Neural cell (in vitro differentiated cells): ENCODE measurements at regions not wholly inside any gene's neighbourhood (a gene's known extent, or its start where the extent isn't known, plus 50 kb on each side); places are given as distances from the start of the nearest gene placed in this dataset.

ENCODE experiments used
- H2AFZ ChIP-seq: fragments of 200-600, 300-800 bp; sonication (generic), shearing (Covaris generic); 2 replicates; pipeline ENCODE4 v1.6.0; 2014; ENCODE audit warnings: low read depth, mild to moderate bottlenecking, antibody characterized with exemption, low read length, moderate library complexity
- H3F3A ChIP-seq: fragments of 200-600 bp; shearing (Covaris generic); 2 replicates; pipeline ENCODE4 v1.6.1; 2016; ENCODE audit warnings: mild to moderate bottlenecking, moderate library complexity, mixed read lengths, antibody characterized with exemption, low read length; ENCODE audit not compliant: insufficient read depth, poor library complexity, severe bottlenecking
- H3K27ac ChIP-seq: fragments of 200-600, 300-800 bp; sonication (generic), shearing (Covaris generic); 2 replicates; pipeline ENCODE4 v1.5.1; 2014; ENCODE audit warnings: mild to moderate bottlenecking, low read length, moderate library complexity
- H3K27me3 ChIP-seq: fragments of 300-800, 200-600 bp; sonication (generic), shearing (Covaris generic); 2 replicates; pipeline ENCODE4 v1.6.0; 2014; ENCODE audit warnings: mild to moderate bottlenecking, low read depth, low read length, moderate library complexity; ENCODE audit not compliant: insufficient read depth
- H3K36me3 ChIP-seq: fragments of 300-800, 200-600 bp; sonication (generic), shearing (Covaris generic); 2 replicates; pipeline ENCODE4 v1.5.1; 2014; ENCODE audit warnings: mild to moderate bottlenecking, antibody characterized with exemption, low read length, moderate library complexity; ENCODE audit not compliant: insufficient read depth
- H3K4me2 ChIP-seq: fragments of 300-800, 200-600 bp; sonication (generic), shearing (Covaris generic); 2 replicates; pipeline ENCODE4 v1.6.0; 2014; ENCODE audit warnings: mild to moderate bottlenecking, low read length
- H3K4me3 ChIP-seq: fragments of 300-800, 200-600 bp; sonication (generic), shearing (Covaris generic); 2 replicates; pipeline ENCODE4 v1.5.1; 2014; ENCODE audit warnings: mild to moderate bottlenecking, low read length, moderate library complexity
- H3K79me2 ChIP-seq: fragments of 200-600 bp; shearing (Covaris generic); replicated peaks from 2 replicates; pipeline ENCODE4 v1.6.0; 2014; ENCODE audit warnings: mild to moderate bottlenecking, low read length, moderate library complexity; ENCODE audit not compliant: insufficient read depth
- H3K9ac ChIP-seq: fragments of 300-800, 200-600 bp; sonication (generic), shearing (Covaris generic); 2 replicates; pipeline ENCODE4 v1.6.1; 2016; ENCODE audit warnings: mild to moderate bottlenecking, low read length, mixed read lengths
- H3K9me2 ChIP-seq: fragments of 200-600 bp; shearing (Covaris generic); 2 replicates; pipeline ENCODE4 v1.6.1; 2016; ENCODE audit warnings: mild to moderate bottlenecking, low read length, mixed read lengths; ENCODE audit not compliant: insufficient read depth
- H3K9me3 ChIP-seq: fragments of 200-600, 300-800 bp; sonication (generic), shearing (Covaris generic); 2 replicates; pipeline ENCODE4 v1.6.1; 2016; ENCODE audit warnings: mild to moderate bottlenecking, mixed run types, low read length, moderate library complexity, mixed read lengths
- H4K20me1 ChIP-seq: fragments of 200-600 bp; shearing (Covaris generic); 2 replicates; pipeline ENCODE4 v1.6.1; 2016; ENCODE audit warnings: mild to moderate bottlenecking, mixed run types; ENCODE audit not compliant: insufficient read depth
- EP300 ChIP-seq: fragments of 450-650 bp; conservative IDR thresholded peaks from 2 replicates; pipeline ENCODE4 v1.6.1; 2014; ENCODE audit warnings: antibody characterized with exemption, mild to moderate bottlenecking, moderate library complexity; ENCODE audit not compliant: poor library complexity, severe bottlenecking
- EZH2 ChIP-seq: fragments of 200-600, 300-800 bp; shearing (Covaris generic), sonication (generic); IDR thresholded peaks from 2 replicates; pipeline ENCODE4 v1.6.1; 2014; ENCODE audit warnings: antibody characterized with exemption, low read length, borderline replicate concordance, mild to moderate bottlenecking; ENCODE audit not compliant: insufficient read depth, poor library complexity, severe bottlenecking
- MXI1 ChIP-seq: fragments of 450-650 bp; conservative IDR thresholded peaks from 2 replicates; pipeline ENCODE4 v1.6.1; 2014; ENCODE audit warnings: antibody characterized with exemption, mild to moderate bottlenecking; ENCODE audit not compliant: poor library complexity, severe bottlenecking
- POLR2AphosphoS5 ChIP-seq: IDR thresholded peaks from 2 replicates; pipeline ENCODE4 v1.6.1; 2012
- RAD21 ChIP-seq: fragments of 450-650 bp; conservative IDR thresholded peaks from 2 replicates; pipeline ENCODE4 v1.6.1; 2014; ENCODE audit warnings: antibody characterized with exemption, mild to moderate bottlenecking, moderate library complexity
- SMC3 ChIP-seq: fragments of 450-650 bp; conservative IDR thresholded peaks from 2 replicates; pipeline ENCODE4 v1.6.1; 2014; ENCODE audit warnings: antibody characterized with exemption, mild to moderate bottlenecking, moderate library complexity; ENCODE audit not compliant: poor library complexity
- TAF1 ChIP-seq: IDR thresholded peaks from 2 replicates; pipeline ENCODE4 v1.6.1; 2012; ENCODE audit warnings: low read depth
- TF ChIP-seq, protein P1 (sequence below): IDR thresholded peaks from 2 replicates; pipeline ENCODE4 v1.6.1; 2012; ENCODE audit warnings: borderline replicate concordance
- TF ChIP-seq, protein P2 (sequence below): fragments of 450-650 bp; IDR thresholded peaks from 2 replicates; pipeline ENCODE4 v1.5.1; 2014; ENCODE audit warnings: antibody characterized with exemption, mild to moderate bottlenecking, moderate library complexity; ENCODE audit not compliant: poor library complexity, severe bottlenecking

DNA sequence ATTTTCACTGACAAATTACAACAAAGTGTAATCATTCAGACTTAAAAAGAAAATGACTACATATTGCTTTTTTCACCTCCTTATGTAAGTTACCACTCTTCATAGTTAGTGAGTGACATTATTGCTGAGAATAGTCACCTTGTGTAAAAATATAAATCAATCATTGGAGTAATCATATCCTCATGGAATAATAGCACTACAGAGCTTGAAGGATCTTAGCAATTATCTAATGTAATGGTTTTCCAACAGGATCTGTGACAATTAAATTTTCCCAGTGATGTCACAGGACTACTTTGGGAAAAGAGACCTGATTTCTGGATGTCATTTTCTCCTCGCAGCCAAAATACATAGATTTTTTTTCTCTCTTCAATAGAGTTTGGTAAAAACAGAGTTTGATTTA lies 833.0 kb upstream of the PCDH9 start:
- Histone ChIP-seq H3K9me2 (no peaks in the 10 kb centered on the region), H2AFZ (no peak overlapping the region), H3K27ac (no peak overlapping the region), H3K4me2 (no peak overlapping the region), H4K20me1 (no peaks in the 10 kb centered on the region), H3K9me3 (no peaks in the 10 kb centered on the region), H3K4me3 (no peak overlapping the region), H3K36me3 (no peaks in the 10 kb centered on the region), H3K9ac (no peak overlapping the region), H3K27me3 (no peaks in the 10 kb centered on the region), H3K79me2 (no peaks in the 10 kb centered on the region), H3F3A (no peaks in the 10 kb centered on the region)
- TF ChIP-seq EZH2 (no peak), RAD21 (no peak), TAF1 (no peak), SMC3 (no peak), EP300 (peak; percentile 78), MXI1 (no peak), POLR2AphosphoS5 (peak; percentile 58)
- TF ChIP-seq, protein P1, sequence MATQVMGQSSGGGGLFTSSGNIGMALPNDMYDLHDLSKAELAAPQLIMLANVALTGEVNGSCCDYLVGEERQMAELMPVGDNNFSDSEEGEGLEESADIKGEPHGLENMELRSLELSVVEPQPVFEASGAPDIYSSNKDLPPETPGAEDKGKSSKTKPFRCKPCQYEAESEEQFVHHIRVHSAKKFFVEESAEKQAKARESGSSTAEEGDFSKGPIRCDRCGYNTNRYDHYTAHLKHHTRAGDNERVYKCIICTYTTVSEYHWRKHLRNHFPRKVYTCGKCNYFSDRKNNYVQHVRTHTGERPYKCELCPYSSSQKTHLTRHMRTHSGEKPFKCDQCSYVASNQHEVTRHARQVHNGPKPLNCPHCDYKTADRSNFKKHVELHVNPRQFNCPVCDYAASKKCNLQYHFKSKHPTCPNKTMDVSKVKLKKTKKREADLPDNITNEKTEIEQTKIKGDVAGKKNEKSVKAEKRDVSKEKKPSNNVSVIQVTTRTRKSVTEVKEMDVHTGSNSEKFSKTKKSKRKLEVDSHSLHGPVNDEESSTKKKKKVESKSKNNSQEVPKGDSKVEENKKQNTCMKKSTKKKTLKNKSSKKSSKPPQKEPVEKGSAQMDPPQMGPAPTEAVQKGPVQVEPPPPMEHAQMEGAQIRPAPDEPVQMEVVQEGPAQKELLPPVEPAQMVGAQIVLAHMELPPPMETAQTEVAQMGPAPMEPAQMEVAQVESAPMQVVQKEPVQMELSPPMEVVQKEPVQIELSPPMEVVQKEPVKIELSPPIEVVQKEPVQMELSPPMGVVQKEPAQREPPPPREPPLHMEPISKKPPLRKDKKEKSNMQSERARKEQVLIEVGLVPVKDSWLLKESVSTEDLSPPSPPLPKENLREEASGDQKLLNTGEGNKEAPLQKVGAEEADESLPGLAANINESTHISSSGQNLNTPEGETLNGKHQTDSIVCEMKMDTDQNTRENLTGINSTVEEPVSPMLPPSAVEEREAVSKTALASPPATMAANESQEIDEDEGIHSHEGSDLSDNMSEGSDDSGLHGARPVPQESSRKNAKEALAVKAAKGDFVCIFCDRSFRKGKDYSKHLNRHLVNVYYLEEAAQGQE, result peak; percentile 99
- TF ChIP-seq, protein P2, sequence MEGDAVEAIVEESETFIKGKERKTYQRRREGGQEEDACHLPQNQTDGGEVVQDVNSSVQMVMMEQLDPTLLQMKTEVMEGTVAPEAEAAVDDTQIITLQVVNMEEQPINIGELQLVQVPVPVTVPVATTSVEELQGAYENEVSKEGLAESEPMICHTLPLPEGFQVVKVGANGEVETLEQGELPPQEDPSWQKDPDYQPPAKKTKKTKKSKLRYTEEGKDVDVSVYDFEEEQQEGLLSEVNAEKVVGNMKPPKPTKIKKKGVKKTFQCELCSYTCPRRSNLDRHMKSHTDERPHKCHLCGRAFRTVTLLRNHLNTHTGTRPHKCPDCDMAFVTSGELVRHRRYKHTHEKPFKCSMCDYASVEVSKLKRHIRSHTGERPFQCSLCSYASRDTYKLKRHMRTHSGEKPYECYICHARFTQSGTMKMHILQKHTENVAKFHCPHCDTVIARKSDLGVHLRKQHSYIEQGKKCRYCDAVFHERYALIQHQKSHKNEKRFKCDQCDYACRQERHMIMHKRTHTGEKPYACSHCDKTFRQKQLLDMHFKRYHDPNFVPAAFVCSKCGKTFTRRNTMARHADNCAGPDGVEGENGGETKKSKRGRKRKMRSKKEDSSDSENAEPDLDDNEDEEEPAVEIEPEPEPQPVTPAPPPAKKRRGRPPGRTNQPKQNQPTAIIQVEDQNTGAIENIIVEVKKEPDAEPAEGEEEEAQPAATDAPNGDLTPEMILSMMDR, result no peak

DNA sequence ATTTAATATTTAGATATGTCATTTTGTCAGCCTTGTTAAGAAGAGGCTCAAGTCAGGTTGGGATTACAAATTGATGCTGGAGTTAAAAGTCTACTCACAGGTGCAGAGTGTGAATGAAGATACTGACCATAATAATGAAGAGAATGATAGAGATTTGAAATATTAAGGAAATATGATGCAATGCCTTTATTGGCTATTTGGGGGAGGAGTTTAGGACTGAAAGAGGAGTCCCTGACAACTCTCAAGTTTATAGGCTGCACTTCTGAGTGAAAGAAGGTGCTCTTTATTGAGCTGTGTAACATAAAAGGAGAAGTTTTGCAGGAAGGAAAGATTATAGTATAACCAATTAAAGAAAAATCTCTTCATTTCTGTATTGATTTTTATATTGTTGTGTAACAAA lies 827.7 kb upstream of the PCDH9 start:
- Histone ChIP-seq H2AFZ (no peak overlapping the region), H3K27ac (no peak overlapping the region), H3K79me2 (no peaks in the 10 kb centered on the region), H3K36me3 (no peaks in the 10 kb centered on the region), H3F3A (no peaks in the 10 kb centered on the region), H3K27me3 (no peaks in the 10 kb centered on the region), H3K4me2 (no peak overlapping the region), H3K9ac (no peak overlapping the region), H3K9me2 (no peaks in the 10 kb centered on the region), H4K20me1 (no peaks in the 10 kb centered on the region), H3K9me3 (no peaks in the 10 kb centered on the region), H3K4me3 (no peak overlapping the region)
- TF ChIP-seq RAD21 (no peak), MXI1 (no peak), EP300 (no peak), TAF1 (no peak), EZH2 (no peak), POLR2AphosphoS5 (no peak), SMC3 (no peak)
- TF ChIP-seq, protein P2, result no peak
- TF ChIP-seq, protein P1, result no peak
